Activated CD4-positive, alpha-beta T cell treated with anti-CD3 and anti-CD28 coated beads, Interleukin-2, amount 50 U/mL, for 4 hours (primary cell): ENCODE measurements at regions not wholly inside any gene's neighbourhood (a gene's known extent, or its start where the extent isn't known, plus 50 kb on each side); places are given as distances from the start of the nearest gene placed in this dataset.
"Not testable (repeated sequence)": the region's sequence is repeated elsewhere in the genome, so short reads cannot be mapped to it uniquely, and the experiment has no call there.

ENCODE experiments used
- DNase-seq, 2 experiments: peaks; one replicate each; pipeline ENCODE4 v3.0.0-alpha.2; 2020

DNA sequence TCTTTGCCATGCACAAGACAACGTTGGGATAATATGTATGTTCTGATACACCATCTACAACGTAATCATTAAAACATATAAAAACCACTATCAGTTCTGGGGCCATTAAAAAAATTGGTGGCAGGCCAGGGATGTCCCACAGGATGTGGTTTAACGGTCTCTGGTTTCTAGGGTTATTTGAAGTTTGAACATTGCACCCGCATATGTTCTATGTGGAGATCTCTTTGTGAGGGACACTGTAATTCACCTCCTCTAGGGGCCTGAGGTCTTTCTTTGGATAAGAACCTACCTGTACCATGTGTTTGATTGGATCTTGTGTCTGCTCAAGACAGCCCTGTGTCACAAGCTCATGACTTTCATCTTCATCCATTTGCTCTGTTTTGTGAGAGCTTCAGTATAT, 73.2 kb downstream of the GGTLC2 start:
- no peak for DNase-seq

DNA sequence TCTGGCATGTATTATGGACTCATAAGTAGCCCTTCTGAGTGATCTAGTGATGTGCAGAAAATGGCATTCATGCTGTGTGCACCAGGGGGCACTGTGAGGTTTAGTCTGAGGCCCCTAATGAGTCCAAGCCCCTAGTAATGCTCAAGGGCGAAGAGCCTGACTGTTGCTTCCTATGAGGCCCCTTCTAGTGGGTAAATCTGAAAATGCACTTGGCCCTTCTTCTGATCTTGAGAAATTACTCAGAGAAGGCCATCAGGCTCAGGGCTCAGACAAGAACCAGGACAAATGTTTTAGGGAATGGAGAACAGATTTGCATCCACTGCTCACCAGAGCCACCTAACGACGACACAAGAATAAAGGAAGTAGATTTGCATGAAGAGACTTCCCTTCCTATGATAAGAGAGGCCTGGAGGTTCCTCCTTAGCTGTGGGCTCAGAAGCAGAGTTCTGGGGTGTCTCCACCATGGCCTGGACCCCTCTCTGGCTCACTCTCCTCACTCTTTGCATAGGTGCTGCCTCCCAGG, 75.8 kb downstream of the GGTLC2 start:
- DNase-seq, result peak in 1 of 2 experiments; percentile 8

GRCh38 chr22:22720724-22721261, 76.4 kb downstream of the GGTLC2 start:
- DNase-seq, result no peak

DNA sequence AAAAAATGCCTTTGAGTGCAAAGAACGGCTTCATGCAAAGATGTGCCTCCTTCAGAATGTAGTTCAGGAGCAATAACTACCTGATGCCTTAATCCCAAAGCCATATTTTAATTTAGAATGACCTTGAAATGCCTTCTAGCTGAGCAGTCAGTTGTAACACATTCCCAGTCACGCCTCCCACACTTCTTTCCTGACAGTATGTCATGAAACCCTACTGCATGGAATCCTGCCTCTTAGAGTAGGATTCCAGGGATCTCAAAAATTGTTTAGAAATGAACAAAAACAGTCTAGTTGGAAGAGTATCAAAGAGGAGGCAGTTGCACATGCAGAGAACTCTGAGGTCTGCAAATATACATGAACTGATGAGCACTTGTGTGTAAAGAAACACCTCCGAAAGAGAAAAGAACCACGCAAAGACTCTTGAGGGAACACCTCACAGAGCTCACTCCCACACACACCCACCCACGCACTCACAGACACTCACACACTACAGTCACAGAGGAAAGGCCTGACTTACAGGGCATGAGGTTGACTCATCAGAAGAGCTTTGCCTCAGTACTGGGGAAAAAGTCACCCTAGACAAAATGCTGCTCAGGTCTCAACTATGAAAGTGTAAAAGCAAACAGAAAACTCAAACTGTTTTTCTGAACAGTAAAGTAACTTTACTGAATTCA, 77.4 kb downstream of the GGTLC2 start:
- peak; percentile 67 to 80 for DNase-seq

DNA sequence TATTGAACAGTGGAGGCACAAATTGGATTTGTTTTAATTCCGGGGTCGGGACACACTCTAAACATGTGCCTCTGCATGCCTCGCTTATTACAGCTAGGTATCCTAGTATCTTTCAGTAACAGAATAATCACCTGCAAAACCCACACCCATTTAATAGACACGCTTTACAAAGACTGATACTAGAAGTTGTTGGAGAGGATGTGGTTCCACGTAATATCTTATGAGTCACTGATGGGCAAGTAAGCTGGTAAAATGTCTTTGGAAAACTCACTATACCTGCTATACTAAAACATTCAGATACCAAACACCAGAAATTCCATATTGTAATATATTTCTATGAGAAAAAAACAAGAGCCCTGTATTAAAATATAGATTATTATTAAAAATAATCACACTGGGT, 84.0 kb downstream of the GGTLC2 start:
- no peak for DNase-seq

GRCh38 chr22:22730655-22731373, 86.4 kb downstream of the GGTLC2 start:
- DNase-seq, result no peak

- DNase-seq, result no peak
Measured at GRCh38 chr22:22731374-22731676, 86.9 kb downstream of the GGTLC2 start.

GRCh38 chr22:22733006-22733405, 88.6 kb downstream of the GGTLC2 start:
- DNase-seq, result not testable (repeated sequence)

DNA sequence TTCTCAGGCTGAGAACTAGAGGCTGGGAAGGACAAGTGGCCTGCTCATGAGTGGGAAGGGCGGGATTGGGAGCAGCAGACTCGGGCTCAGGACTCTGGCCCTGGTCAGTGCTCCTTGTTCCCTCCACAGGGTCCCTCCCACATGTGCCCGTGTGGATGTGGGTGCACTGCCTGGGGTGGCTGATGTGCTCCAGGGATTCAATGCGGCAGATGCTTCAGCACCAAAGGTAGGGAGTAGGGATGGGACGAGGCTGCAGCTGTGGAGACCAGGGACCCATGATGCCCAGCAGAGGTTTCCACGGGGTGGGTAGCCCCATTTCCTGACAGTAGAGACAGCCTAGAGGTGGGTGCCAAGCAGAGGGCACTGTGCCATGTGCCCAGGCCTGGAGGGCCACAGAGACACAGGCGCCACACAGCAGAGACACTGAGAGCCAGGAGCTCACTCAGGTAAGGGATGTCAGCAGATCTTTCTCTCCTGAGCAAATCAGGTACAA, 89.5 kb downstream of the GGTLC2 start:
- DNase-seq, result no peak

DNA sequence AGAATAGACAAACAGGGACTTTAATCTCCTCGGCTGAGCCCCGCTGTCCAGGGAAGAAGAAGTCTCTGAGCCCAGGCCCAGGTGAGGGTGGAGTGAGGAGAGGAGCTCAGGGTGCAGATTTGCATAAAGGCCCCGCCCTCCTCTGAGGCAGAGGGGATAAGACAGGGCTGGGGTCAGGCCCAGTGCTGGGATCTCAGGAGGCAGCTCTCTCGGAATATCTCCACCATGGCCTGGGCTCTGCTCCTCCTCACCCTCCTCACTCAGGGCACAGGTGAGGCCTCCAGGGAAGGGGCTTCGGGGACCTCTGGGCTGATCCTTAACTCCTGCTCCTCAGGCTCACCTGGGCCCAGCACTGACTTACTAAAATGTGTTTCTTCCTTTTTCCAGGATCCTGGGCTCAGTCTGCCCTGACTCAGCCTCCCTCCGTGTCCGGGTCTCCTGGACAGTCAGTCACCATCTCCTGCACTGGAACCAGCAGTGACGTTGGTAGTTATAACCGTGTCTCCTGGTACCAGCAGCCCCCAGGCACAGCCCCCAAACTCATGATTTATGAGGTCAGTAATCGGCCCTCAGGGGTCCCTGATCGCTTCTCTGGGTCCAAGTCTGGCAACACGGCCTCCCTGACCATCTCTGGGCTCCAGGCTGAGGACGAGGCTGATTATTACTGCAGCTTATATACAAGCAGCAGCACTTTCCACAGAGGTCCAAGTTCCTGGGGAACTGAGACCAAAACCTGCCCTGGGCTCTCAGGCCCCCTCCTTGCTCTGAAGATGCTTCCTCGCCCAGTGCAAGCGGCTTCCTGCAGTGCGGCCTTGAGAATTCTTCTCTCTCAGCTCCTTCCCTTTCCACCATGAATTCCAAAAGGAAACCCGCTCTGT, 90.2 kb downstream of the GGTLC2 start:
- DNase-seq, result not testable (repeated sequence)

GRCh38 chr22:22735276-22735675, 90.9 kb downstream of the GGTLC2 start:
- DNase-seq, result not testable (repeated sequence)

- DNase-seq, result no peak
Measured at GRCh38 chr22:22735695-22736611, 91.5 kb downstream of the GGTLC2 start.

DNA sequence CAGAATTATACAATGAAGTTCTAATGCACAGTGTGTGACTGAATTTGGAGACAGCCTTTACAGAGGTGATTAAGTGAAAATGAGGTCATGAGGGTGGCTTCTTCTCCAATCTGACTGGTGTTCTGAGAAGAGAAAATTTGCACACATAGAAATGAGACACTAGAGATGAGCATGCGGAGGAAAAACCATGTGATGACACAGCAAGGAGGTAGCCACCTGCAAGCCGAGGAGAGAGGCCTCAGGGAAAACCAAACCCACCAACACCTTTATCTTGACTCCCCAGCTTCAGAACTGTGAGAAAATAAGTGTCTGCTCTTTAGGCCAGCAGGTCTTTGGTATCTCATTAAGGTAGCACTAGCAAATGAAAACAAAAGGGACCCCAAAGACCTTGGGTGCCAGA, 93.2 kb downstream of the GGTLC2 start:
- no peak for DNase-seq

GRCh38 chr22:22738959-22739585, 94.7 kb downstream of the GGTLC2 start:
- no peak for DNase-seq

GRCh38 chr22:22740560-22741276, 96.3 kb downstream of the GGTLC2 start:
- no peak for DNase-seq

DNA sequence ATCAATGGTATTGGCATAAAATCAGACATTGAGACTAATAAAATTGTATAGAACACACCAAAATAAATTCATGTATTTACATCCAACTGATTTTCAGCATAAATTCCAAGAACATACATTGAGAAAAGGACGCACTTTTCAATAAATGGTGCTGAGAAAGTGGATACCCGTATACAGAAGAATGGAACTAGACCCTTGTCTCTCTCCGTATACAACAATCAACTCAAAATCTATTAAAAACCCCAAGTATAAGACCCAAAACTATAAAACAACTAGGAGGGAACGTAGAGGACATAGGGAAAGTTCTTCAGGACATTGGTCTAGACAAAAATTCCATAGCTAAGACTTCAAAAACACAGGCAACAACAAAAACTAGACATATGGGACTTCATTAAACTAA, 97.4 kb downstream of the GGTLC2 start:
- DNase-seq, result no peak

DNA sequence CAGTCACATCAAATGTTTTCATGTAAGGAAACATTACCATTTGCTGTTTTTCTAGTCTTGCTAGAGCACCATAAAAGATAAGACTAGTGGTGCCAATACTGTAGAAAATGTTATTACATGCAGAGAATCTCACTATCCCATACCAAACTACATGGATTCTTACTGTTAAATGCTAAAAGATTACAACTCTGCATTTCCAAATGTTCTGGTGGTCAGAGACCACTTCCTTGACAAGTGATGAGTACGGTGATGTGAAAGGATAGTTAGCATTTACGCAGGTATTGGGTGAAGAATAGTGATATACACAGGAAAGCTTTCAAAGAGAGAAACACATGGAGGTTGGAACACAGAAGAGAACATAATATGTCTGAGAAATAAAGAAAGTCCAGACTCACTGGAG, 98.2 kb downstream of the GGTLC2 start:
- DNase-seq, result no peak

GRCh38 chr22:22743128-22743760, 98.8 kb downstream of the GGTLC2 start:
- no peak for DNase-seq

DNA sequence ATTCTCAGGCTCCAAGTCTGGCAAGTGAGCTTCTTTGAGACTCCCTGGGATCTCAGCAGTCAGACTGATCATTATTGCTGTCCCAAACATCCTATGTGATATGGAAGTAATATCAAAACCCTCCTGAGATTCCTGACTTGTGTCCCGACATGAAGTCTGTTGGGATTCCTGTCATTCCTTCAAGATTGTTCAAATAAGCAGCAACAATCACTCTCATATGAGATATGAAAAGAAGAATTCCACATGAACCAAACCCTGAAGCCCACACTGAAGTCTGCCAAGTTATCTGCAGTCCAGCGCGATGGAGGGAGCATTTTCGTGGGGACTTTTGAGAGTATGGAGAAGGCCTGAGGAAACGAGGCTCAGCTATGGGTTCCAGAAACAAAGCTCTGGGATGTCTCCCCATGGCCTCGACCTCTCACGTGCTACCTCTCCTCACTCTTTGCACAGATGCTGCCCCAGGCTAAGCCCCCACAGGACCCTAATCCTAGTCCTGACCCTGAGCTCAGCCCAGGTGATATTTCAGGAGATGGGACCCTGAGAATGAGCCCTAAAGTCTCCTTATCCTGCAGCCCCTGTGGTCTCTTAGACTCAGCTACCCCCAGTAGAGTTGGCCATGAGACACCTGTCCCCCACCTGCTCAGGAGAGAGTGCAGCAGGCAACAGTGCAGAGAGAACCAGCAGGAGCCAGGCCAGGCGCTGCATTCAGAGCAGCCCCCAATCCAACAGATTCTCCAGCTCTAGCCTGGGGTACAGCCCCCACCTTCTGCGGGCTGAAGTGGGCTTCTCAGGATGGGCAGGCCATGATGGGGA, 100.2 kb downstream of the GGTLC2 start:
- no peak for DNase-seq
